Glutamatergic neuron (in vitro differentiated cells): ENCODE measurements at regions not wholly inside any gene's neighbourhood (a gene's known extent, or its start where the extent isn't known, plus 50 kb on each side); places are given as distances from the start of the nearest gene placed in this dataset.

Experiments
- DNase-seq: peaks from one replicate; pipeline ENCODE4 v3.0.0; 2022
- H3K27ac Mint-ChIP-seq: one replicate; pipeline ENCODE4 v1.8.0; 2020; ENCODE audit warnings: mild to moderate bottlenecking, mixed read lengths, inconsistent platforms; ENCODE audit not compliant: unreplicated experiment
- H3K27me3 Mint-ChIP-seq: one replicate; pipeline ENCODE4 v1.8.0; 2020; ENCODE audit warnings: mild to moderate bottlenecking, moderate library complexity, mixed read lengths, inconsistent platforms; ENCODE audit not compliant: unreplicated experiment
- H3K36me3 Mint-ChIP-seq: one replicate; pipeline ENCODE4 v1.8.0; 2020; ENCODE audit warnings: mild to moderate bottlenecking, mixed read lengths, inconsistent platforms; ENCODE audit not compliant: unreplicated experiment
- H3K4me1 Mint-ChIP-seq: one replicate; pipeline ENCODE4 v1.8.0; 2020; ENCODE audit warnings: mild to moderate bottlenecking, low read depth, mixed read lengths, inconsistent platforms; ENCODE audit not compliant: unreplicated experiment
- H3K4me3 Mint-ChIP-seq: one replicate; pipeline ENCODE4 v1.8.0; 2020; ENCODE audit warnings: mild to moderate bottlenecking, mixed read lengths, inconsistent platforms; ENCODE audit not compliant: unreplicated experiment
- H3K9me3 Mint-ChIP-seq: one replicate; pipeline ENCODE4 v1.8.0; 2020; ENCODE audit warnings: mild to moderate bottlenecking, moderate library complexity, mixed read lengths, inconsistent platforms; ENCODE audit not compliant: unreplicated experiment
- TF ChIP-seq, protein P1 (sequence below): fragments of 200-600 bp; sonication (generic); IDR thresholded peaks from one replicate; pipeline ENCODE4 v1.5.0; 2021; ENCODE audit not compliant: partially characterized antibody, unreplicated experiment

- Mint-ChIP-seq H3K27ac (peak overlapping the region; percentile 94), H3K4me3 (peak overlapping the region; percentile 12), H3K27me3 (peaks cover 1% of the 10 kb centered on the region), H3K4me1 (peaks cover 18% of the 10 kb centered on the region), H3K36me3 (no peaks in the 10 kb centered on the region), H3K9me3 (peaks cover 6% of the 10 kb centered on the region)
- TF ChIP-seq, protein P1, sequence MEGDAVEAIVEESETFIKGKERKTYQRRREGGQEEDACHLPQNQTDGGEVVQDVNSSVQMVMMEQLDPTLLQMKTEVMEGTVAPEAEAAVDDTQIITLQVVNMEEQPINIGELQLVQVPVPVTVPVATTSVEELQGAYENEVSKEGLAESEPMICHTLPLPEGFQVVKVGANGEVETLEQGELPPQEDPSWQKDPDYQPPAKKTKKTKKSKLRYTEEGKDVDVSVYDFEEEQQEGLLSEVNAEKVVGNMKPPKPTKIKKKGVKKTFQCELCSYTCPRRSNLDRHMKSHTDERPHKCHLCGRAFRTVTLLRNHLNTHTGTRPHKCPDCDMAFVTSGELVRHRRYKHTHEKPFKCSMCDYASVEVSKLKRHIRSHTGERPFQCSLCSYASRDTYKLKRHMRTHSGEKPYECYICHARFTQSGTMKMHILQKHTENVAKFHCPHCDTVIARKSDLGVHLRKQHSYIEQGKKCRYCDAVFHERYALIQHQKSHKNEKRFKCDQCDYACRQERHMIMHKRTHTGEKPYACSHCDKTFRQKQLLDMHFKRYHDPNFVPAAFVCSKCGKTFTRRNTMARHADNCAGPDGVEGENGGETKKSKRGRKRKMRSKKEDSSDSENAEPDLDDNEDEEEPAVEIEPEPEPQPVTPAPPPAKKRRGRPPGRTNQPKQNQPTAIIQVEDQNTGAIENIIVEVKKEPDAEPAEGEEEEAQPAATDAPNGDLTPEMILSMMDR: no peak
- no peak for DNase-seq
Measured at GRCh38 chr15:39139431-39140059, 441.3 kb upstream of the THBS1 start.

DNA sequence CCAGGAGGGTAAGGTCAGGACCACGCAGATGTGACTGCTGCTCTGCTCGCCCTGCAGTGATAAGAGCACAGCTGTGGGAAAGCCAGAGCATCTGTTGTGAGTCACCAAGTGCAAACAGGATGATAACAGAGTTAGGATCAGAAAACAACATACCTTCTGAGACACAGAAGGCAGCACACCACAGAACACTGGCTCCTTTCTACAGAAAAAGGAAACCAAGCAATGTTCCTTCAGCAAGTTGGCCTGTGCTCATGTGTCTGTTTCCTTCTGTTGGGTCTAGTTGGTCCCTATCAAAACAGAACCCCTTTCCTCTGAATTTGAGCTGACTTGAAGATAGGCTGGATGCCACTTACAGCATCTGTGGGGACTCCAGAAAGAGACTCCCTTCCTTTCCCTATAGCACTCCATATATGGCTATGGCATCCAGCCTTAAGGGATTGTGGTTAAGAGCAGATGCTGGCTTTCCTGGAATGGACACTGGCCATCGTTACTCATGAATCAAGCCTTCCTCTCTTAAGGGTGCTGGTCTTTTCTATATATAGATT lies 440.7 kb upstream of the THBS1 start:
- peaks cover 6% of the 10 kb centered on the region for H3K9me3 Mint-ChIP-seq
- TF ChIP-seq, protein P1: no peak
- H3K4me1 Mint-ChIP-seq: peaks cover 18% of the 10 kb centered on the region
- H3K36me3 Mint-ChIP-seq: no peaks in the 10 kb centered on the region
- peak; percentile 70 for DNase-seq
- peaks cover 1% of the 10 kb centered on the region for H3K27me3 Mint-ChIP-seq
- peak overlapping the region; percentile 12 for H3K4me3 Mint-ChIP-seq
- H3K27ac Mint-ChIP-seq: peak overlapping the region; percentile 94

DNA sequence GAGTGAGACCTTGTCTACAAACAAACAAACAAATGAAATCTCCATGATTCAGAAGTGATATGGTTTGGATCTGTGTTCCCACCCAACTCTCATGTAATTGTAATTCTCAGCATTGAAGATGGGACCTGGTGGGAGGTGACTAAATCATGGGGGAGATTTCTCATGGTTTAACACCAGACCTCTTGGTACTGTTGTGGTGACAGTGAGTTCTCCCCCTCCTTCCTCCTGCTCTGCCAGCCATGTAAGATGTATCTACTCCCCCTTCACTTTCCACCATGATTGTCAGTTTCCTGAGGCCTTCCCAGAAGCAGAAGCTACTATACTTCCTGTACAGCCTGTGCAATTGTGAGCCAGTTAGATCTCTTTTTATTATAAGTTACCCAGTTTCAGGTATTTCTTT lies 438.4 kb upstream of the THBS1 start:
- H3K4me3 Mint-ChIP-seq: no peak overlapping the region
- H3K27ac Mint-ChIP-seq: no peak overlapping the region
- TF ChIP-seq, protein P1: no peak
- H3K36me3 Mint-ChIP-seq: no peaks in the 10 kb centered on the region
- peaks cover 1% of the 10 kb centered on the region for H3K27me3 Mint-ChIP-seq
- H3K9me3 Mint-ChIP-seq: peaks cover 6% of the 10 kb centered on the region
- DNase-seq: no peak
- peaks cover 26% of the 10 kb centered on the region for H3K4me1 Mint-ChIP-seq

- Mint-ChIP-seq H3K4me1 (peaks cover 29% of the 10 kb centered on the region), H3K27ac (no peak overlapping the region), H3K4me3 (no peak overlapping the region), H3K27me3 (peaks cover 1% of the 10 kb centered on the region), H3K9me3 (peaks cover 6% of the 10 kb centered on the region), H3K36me3 (no peaks in the 10 kb centered on the region)
- TF ChIP-seq, protein P1: no peak
- DNase-seq: no peak
Measured at GRCh38 chr15:39143479-39143878, 437.4 kb upstream of the THBS1 start.

GRCh38 chr15:39144051-39144450 lies 436.8 kb upstream of the THBS1 start:
- Mint-ChIP-seq H3K4me3 (no peak overlapping the region), H3K27ac (no peak overlapping the region)
- TF ChIP-seq, protein P1: no peak

More at GRCh38 chr15:39144051-39144450, 436.8 kb upstream of the THBS1 start:
- H3K9me3 Mint-ChIP-seq: peaks cover 6% of the 10 kb centered on the region
- H3K4me1 Mint-ChIP-seq: peaks cover 29% of the 10 kb centered on the region
- H3K27me3 Mint-ChIP-seq: peaks cover 1% of the 10 kb centered on the region
- no peak for DNase-seq
- no peaks in the 10 kb centered on the region for H3K36me3 Mint-ChIP-seq
